ENCODE measurements at regions not wholly inside any gene's neighbourhood (a gene's known extent, or its start where the extent isn't known, plus 50 kb on each side); places are given as distances from the start of the nearest gene placed in this dataset.

DNA sequence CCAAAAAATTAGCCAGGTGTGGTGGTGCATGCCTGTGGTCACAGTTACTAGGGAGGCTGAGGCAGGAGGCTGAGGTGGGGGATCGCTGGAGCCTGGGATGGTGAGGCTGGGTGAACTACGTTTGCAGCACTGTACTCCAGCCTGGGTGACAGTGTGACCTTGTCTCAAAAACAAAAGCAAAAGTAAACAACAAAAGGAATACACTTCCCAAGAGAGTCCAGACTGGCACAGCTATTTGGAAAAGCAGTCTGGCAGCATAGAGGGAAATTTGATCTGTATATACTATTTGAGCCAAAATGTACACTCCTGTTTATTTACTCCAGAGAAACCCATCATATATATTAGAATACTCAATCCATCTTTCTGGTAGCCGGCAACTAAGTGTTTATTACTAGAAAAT is 107.0 kb upstream of the HMCN1 start:
- TF ChIP-seq CTCF (IDR thresholded peaks at IDR 0.05; ENCODE audit: borderline replicate concordance, extremely low read depth, low read length, poor library complexity, severe bottlenecking) (no peak), EZH2 (IDR thresholded peaks at IDR 0.05; ENCODE audit: borderline replicate concordance, low read depth, low read length, severe bottlenecking) (no peak)
